GM18502 (cell line): ENCODE measurements at regions not wholly inside any gene's neighbourhood (a gene's known extent, or its start where the extent isn't known, plus 50 kb on each side); places are given as distances from the start of the nearest gene placed in this dataset.

ENCODE experiments used
- ATAC-seq: cut with Tn5 transposase; IDR thresholded peaks from one replicate; pipeline ENCODE4 v1.9.1; 2021; ENCODE audit warnings: mild to moderate bottlenecking; ENCODE audit not compliant: unreplicated experiment, poor library complexity

GRCh38 chr1:244187310-244187709 is 136.2 kb downstream of the ZBTB18 start:
- no peak for ATAC-seq

- no peak for ATAC-seq
Observed at GRCh38 chr1:244191581-244191980, 140.5 kb downstream of the ZBTB18 start.

GRCh38 chr1:244192325-244192724 is 141.2 kb downstream of the ZBTB18 start:
- ATAC-seq = no peak

GRCh38 chr1:244196571-244197285 is 145.6 kb downstream of the ZBTB18 start:
- no peak for ATAC-seq

GRCh38 chr1:244197851-244198375 is 146.8 kb downstream of the ZBTB18 start:
- ATAC-seq = no peak

- ATAC-seq = no peak
Observed at GRCh38 chr1:244199902-244200301, 148.8 kb downstream of the ZBTB18 start.

- no peak for ATAC-seq
Observed at GRCh38 chr1:244200596-244200995, 149.5 kb downstream of the ZBTB18 start.

GRCh38 chr1:244201750-244202149 is 150.7 kb downstream of the ZBTB18 start:
- no peak for ATAC-seq

- ATAC-seq = no peak
Observed at GRCh38 chr1:244204004-244204403, 152.9 kb downstream of the ZBTB18 start.

- no peak for ATAC-seq
Observed at GRCh38 chr1:244205171-244205570, 154.1 kb downstream of the ZBTB18 start.

GRCh38 chr1:244205906-244206305 is 154.8 kb downstream of the ZBTB18 start:
- no peak for ATAC-seq

- no peak for ATAC-seq
Observed at GRCh38 chr1:244207042-244207934, 156.2 kb downstream of the ZBTB18 start.

GRCh38 chr1:244207935-244208244 is 156.8 kb downstream of the ZBTB18 start:
- no peak for ATAC-seq

GRCh38 chr1:244209955-244210354 is 158.9 kb downstream of the ZBTB18 start:
- no peak for ATAC-seq

- ATAC-seq = no peak
Observed at GRCh38 chr1:244210884-244211558, 159.9 kb downstream of the ZBTB18 start.

- no peak for ATAC-seq
Observed at GRCh38 chr1:244211559-244211944, 160.5 kb downstream of the ZBTB18 start.

GRCh38 chr1:244212219-244212618 is 161.1 kb downstream of the ZBTB18 start:
- ATAC-seq = no peak

- ATAC-seq = no peak
Observed at GRCh38 chr1:244212797-244213475, 161.9 kb downstream of the ZBTB18 start.

GRCh38 chr1:244214009-244214967 is 163.2 kb downstream of the ZBTB18 start:
- ATAC-seq = no peak
